HEK293 (cell line): ENCODE measurements at regions not wholly inside any gene's neighbourhood (a gene's known extent, or its start where the extent isn't known, plus 50 kb on each side); places are given as distances from the start of the nearest gene placed in this dataset.

ENCODE experiments used
- CTCF ChIA-PET: fragments of 350-600 bp; formaldehyde crosslinking; extraction: SDS; loops from one replicate; lab custom pipeline; 2021; ENCODE audit warnings: antibody characterized with exemption; lab: Yijun Ruan, JAX
- POLR2A ChIA-PET: fragments of 300-600 bp; formaldehyde crosslinking; extraction: SDS; loops from one replicate; lab custom pipeline; 2020; ENCODE audit warnings: antibody characterized with exemption, inconsistent platforms; lab: Yijun Ruan, JAX
- H3K27ac ChIP-seq: fragments of 200-500 bp; sonication (Bioruptor generic); 2 replicates; pipeline ENCODE4 v1.5.1; 2014; ENCODE audit warnings: low read depth, low read length, control low read depth, inconsistent platforms; ENCODE audit errors: extremely low read depth
- H3K36me3 ChIP-seq, 2 experiments: fragments of 200-500 bp in 1 of 2; sonication (Bioruptor generic) in 1 of 2; 1 replicate in 1 of 2; 2 replicates in 1 of 2; pipeline ENCODE4 v1.5.1; 2014 to 2017; ENCODE audit warnings: inconsistent platforms in 2 of 2, low read length in 2 of 2; ENCODE audit not compliant: control insufficient read depth in 2 of 2, insufficient read depth in 1 of 2
- H3K4me1 ChIP-seq: fragments of 200-500 bp; sonication (Bioruptor generic); 2 replicates; pipeline ENCODE4 v1.5.1; 2014; ENCODE audit warnings: mild to moderate bottlenecking, low read length, inconsistent platforms; ENCODE audit not compliant: control insufficient read depth, insufficient read depth
- H3K4me3 ChIP-seq: 2 replicates; pipeline ENCODE4 v1.5.1; 2011; ENCODE audit warnings: low read depth, mild to moderate bottlenecking, control low read depth, low read length, moderate library complexity
- H3K9me3 ChIP-seq: fragments of 200-500 bp; sonication (Bioruptor generic); 2 replicates; pipeline ENCODE4 v1.5.1; 2014; ENCODE audit warnings: low read depth, low read length, inconsistent platforms; ENCODE audit not compliant: control insufficient read depth, insufficient read depth
- FEZF1 ChIP-seq: fragments of 450-650 bp; formaldehyde crosslinking; IDR thresholded peaks from 2 replicates; pipeline ENCODE4 v1.5.1; 2016; ENCODE audit warnings: missing biosample characterization, missing genetic modification characterization
- HOXC10 ChIP-seq: sonication (generic); formaldehyde crosslinking; IDR thresholded peaks from 2 replicates; pipeline ENCODE4 v1.8.1; 2023; ENCODE audit warnings: mild to moderate bottlenecking, missing genetic modification reagents
- RBAK ChIP-seq: fragments of 450-650 bp; formaldehyde crosslinking; IDR thresholded peaks from 2 replicates; pipeline ENCODE4 v1.5.1; 2016; ENCODE audit warnings: missing biosample characterization, missing genetic modification characterization
- WT1 ChIP-seq: fragments of 450-650 bp; formaldehyde crosslinking; IDR thresholded peaks from 2 replicates; pipeline ENCODE4 v1.5.1; 2016; ENCODE audit warnings: missing biosample characterization, missing genetic modification characterization
- ZFP41 ChIP-seq: fragments of 450-650 bp; formaldehyde crosslinking; IDR thresholded peaks from 2 replicates; pipeline ENCODE4 v1.5.1; 2016; ENCODE audit warnings: missing biosample characterization, missing genetic modification characterization, borderline replicate concordance
- ZNF133 ChIP-seq: fragments of 450-650 bp; formaldehyde crosslinking; IDR thresholded peaks from 2 replicates; pipeline ENCODE4 v1.5.1; 2016; ENCODE audit warnings: missing biosample characterization, missing genetic modification characterization
- ZNF175 ChIP-seq: fragments of 450-650 bp; formaldehyde crosslinking; IDR thresholded peaks from 2 replicates; pipeline ENCODE4 v1.5.1; 2016; ENCODE audit warnings: missing biosample characterization, missing genetic modification characterization
- ZNF18 ChIP-seq: fragments of 450-650 bp; formaldehyde crosslinking; IDR thresholded peaks from 2 replicates; pipeline ENCODE4 v1.5.1; 2016; ENCODE audit warnings: missing biosample characterization, missing genetic modification characterization
- ZNF223 ChIP-seq: fragments of 450-650 bp; formaldehyde crosslinking; IDR thresholded peaks from 2 replicates; pipeline ENCODE4 v1.5.1; 2016; ENCODE audit warnings: missing biosample characterization, missing genetic modification characterization
- ZNF274 ChIP-seq, 2 experiments: fragments of 200-500 bp in 1 of 2; fragments of 450-650 bp in 1 of 2; sonication (Bioruptor generic) in 1 of 2; formaldehyde crosslinking in 1 of 2; IDR thresholded peaks; 2 replicates each; pipeline versions ENCODE4 v1.5.1 to v1.6.1; 2014 to 2016; ENCODE audit warnings: borderline replicate concordance in 1 of 2, inconsistent platforms in 1 of 2, low read length in 1 of 2, missing biosample characterization in 1 of 2, missing genetic modification characterization in 1 of 2
- ZNF292 ChIP-seq: fragments of 450-650 bp; formaldehyde crosslinking; IDR thresholded peaks from 2 replicates; pipeline ENCODE4 v1.5.1; 2016; ENCODE audit warnings: low read depth, missing biosample characterization, missing genetic modification characterization, borderline replicate concordance
- ZNF513 ChIP-seq: fragments of 450-650 bp; IDR thresholded peaks from 2 replicates; pipeline ENCODE4 v1.5.1; 2018; ENCODE audit warnings: missing biosample characterization, missing genetic modification characterization
- ZNF521 ChIP-seq: fragments of 450-650 bp; formaldehyde crosslinking; IDR thresholded peaks from 2 replicates; pipeline ENCODE4 v1.5.1; 2017; ENCODE audit warnings: missing biosample characterization, mild to moderate bottlenecking, missing genetic modification characterization
- ZNF560 ChIP-seq: fragments of 450-650 bp; formaldehyde crosslinking; IDR thresholded peaks from 2 replicates; pipeline ENCODE4 v1.5.1; 2017; ENCODE audit warnings: missing biosample characterization, missing genetic modification characterization, borderline replicate concordance
- ZNF596 ChIP-seq: fragments of 450-650 bp; IDR thresholded peaks from 2 replicates; pipeline ENCODE4 v1.5.0; 2018; ENCODE audit warnings: missing biosample characterization, mild to moderate bottlenecking, missing genetic modification characterization, moderate library complexity
- ZNF600 ChIP-seq: fragments of 450-650 bp; formaldehyde crosslinking; IDR thresholded peaks from 2 replicates; pipeline ENCODE4 v1.5.1; 2016; ENCODE audit warnings: missing biosample characterization, missing genetic modification characterization
- ZNF624 ChIP-seq: fragments of 450-650 bp; formaldehyde crosslinking; IDR thresholded peaks from 2 replicates; pipeline ENCODE4 v1.5.1; 2017; ENCODE audit warnings: missing biosample characterization, missing genetic modification characterization
- ZNF785 ChIP-seq: fragments of 450-650 bp; formaldehyde crosslinking; IDR thresholded peaks from 2 replicates; pipeline ENCODE4 v1.5.1; 2016; ENCODE audit warnings: missing biosample characterization, missing genetic modification characterization
- ZSCAN5A ChIP-seq: fragments of 450-650 bp; formaldehyde crosslinking; IDR thresholded peaks from 2 replicates; pipeline ENCODE4 v1.5.1; 2016; ENCODE audit warnings: missing biosample characterization, missing genetic modification characterization

GRCh38 chr20:63060057-63060991 lies 53.6 kb upstream of the BHLHE23 start (continued):
- TF ChIP-seq ZNF600 (tag by site-specific recombination) (peak; percentile 49; the same call in 1 of the 2 replicates), ZSCAN5A (tag by site-specific recombination) (no peak), ZFP41 (tag by site-specific recombination) (no peak), ZNF223 (tag by site-specific recombination) (no peak), FEZF1 (tag by site-specific recombination) (peak; percentile 32), HOXC10 (CRISPR knock-in tag) (no peak), RBAK (tag by site-specific recombination) (no peak), ZNF175 (tag by site-specific recombination) (no peak), ZNF292 (tag by site-specific recombination) (no peak)

GRCh38 chr20:63059684-63060056 lies 52.9 kb upstream of the BHLHE23 start:
- TF ChIP-seq ZNF18 (no peak), ZNF596 (no peak), ZNF624 (tag by site-specific recombination) (no peak), ZNF521 (tag by site-specific recombination) (no peak), ZNF513 (tag by site-specific recombination) (no peak), WT1 (tag by site-specific recombination) (no peak), ZNF133 (tag by site-specific recombination) (no peak), ZNF560 (tag by site-specific recombination) (no peak), ZNF274 (IDR thresholded peaks at IDR 0.05; ENCODE audit: low read length) (no peak), ZNF274 (tag by site-specific recombination; IDR thresholded peaks at IDR 0.05; ENCODE audit: borderline replicate concordance) (no peak), ZNF785 (no peak)
- Histone ChIP-seq H3K9me3 (no peaks in the 10 kb centered on the region), H3K27ac (no peak overlapping the region), H3K4me1 (no peaks in the 10 kb centered on the region), H3K4me3 (no peak overlapping the region), H3K36me3 (no peaks in the 10 kb centered on the region)
- ChIA-PET CTCF (interaction anchor here (0.8 to 1.0 kb wide), 3 partner anchors 123 to 155 kb away, joined by 3 read pairs; no protein-coding TSS in a partner anchor), POLR2A (no interaction called here)
